ENCODE measurements at regions not wholly inside any gene's neighbourhood (a gene's known extent, or its start where the extent isn't known, plus 50 kb on each side); places are given as distances from the start of the nearest gene placed in this dataset.

- no peak for TF ChIP-seq CTCF (conservative IDR thresholded peaks at IDR 0.05 in 1 of 2, IDR thresholded peaks at IDR 0.05 in 1 of 2; ENCODE audit: extremely low read depth in 1 of 2, insufficient read depth in 1 of 2, low read depth in 1 of 2, low read length in 2 of 2)
- TF ChIP-seq EZH2 (IDR thresholded peaks at IDR 0.05; ENCODE audit: borderline replicate concordance, low read length) = no peak
Observed at GRCh38 chrX:109841869-109842579, 109.0 kb upstream of the ACSL4 start.
